GM19463 (cell line): ENCODE measurements at regions not wholly inside any gene's neighbourhood (a gene's known extent, or its start where the extent isn't known, plus 50 kb on each side); places are given as distances from the start of the nearest gene placed in this dataset.
A peak's percentile ranks its signal among the peaks of the same experiment; 100 is the strongest.
"Not testable (repeated sequence)": the region's sequence is repeated elsewhere in the genome, so short reads cannot be mapped to it uniquely, and the experiment has no call there.

Experiments
- ATAC-seq: cut with Tn5 transposase; IDR thresholded peaks from one replicate; pipeline ENCODE4 v1.9.1; 2021; ENCODE audit warnings: mild to moderate bottlenecking, moderate library complexity; ENCODE audit not compliant: unreplicated experiment

- no peak for ATAC-seq
Observed at GRCh38 chr1:89436856-89437255, 73.0 kb downstream of the GBP6 start.

DNA sequence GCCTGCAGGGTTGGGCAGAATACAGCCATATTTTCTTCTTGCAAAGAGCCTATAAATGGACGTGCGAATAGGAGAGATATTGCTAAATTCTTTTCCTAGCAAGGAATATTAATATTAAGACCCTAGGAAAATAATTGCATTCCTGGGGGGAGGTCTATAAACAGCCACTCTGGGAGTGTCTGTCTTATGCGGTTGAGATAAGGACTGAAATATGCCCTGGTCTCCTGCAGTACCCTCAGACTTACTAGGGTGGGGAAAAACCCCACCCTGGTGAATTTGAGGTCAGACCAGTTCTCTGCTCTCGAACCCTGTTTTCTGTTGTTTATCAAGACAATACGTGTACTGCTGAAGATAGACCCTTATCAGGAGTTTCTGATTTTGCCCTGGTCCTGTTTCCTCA lies 74.4 kb downstream of the GBP6 start:
- ATAC-seq = not testable (repeated sequence)

DNA sequence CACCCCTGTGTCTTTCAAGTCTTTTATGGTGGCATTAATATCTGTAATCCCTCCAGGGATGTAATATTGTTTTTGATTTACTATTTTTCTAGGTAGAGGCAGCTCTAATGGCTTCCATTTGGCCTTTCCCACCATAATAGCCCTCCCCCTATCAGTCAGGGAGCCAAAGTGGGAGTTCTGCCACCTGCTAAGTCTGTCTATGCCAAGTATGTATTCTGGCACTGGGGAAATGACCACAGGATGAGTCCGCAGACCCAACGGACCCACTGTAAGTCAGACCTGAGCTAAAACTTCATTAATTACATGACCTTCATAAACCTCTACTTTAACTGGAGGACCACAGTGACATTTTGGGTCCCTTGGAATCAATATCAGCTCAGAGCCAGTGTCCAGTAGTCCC lies 77.1 kb downstream of the GBP6 start:
- no peak for ATAC-seq

- ATAC-seq = no peak
Observed at GRCh38 chr1:89444791-89445190, 79.8 kb upstream of the LRRC8B start.

- ATAC-seq = peak; percentile 61
Observed at GRCh38 chr1:89451011-89451410, 73.6 kb upstream of the LRRC8B start.

GRCh38 chr1:89453123-89453972 lies 71.3 kb upstream of the LRRC8B start:
- no peak for ATAC-seq

- no peak for ATAC-seq
Observed at GRCh38 chr1:89454845-89455521, 69.6 kb upstream of the LRRC8B start.

DNA sequence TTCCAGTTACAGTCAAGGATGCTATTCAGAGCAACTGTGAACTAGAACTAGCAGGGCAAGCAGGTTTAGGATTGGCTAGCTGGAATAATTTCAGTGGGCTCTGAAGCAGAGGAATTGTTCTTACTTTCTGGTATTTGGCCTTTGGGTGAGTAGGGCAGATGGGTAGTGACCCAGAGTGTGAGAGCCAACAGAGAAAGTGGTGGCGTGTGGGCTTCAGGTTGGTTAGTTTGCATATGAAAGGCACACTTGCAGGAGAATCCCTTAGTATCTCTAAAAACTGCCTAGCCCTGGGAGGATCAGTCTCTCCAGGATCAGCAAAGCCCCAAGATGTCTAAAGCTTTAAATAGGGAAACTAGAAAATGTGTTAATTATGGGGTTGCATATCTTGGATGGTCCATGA lies 67.6 kb upstream of the LRRC8B start:
- no peak for ATAC-seq

DNA sequence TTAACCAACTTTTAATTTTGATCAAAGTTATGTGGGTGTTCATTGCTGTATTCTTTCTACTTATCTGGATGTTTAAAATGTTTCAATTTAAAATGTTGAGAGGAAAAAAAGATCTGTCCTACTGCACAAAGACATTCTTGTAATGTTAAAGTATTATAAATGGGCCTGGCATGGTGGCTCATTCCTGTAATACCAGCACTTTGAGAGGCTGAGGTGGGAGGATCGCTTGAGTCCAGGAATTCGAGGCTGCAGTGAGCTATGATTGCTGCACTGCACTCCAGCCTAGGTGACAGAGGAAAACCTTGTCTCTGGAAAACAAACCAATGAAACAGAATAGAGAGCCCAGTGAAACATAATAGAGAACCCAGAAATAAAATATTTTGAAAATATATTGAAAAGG lies 65.5 kb upstream of the LRRC8B start:
- ATAC-seq = no peak

DNA sequence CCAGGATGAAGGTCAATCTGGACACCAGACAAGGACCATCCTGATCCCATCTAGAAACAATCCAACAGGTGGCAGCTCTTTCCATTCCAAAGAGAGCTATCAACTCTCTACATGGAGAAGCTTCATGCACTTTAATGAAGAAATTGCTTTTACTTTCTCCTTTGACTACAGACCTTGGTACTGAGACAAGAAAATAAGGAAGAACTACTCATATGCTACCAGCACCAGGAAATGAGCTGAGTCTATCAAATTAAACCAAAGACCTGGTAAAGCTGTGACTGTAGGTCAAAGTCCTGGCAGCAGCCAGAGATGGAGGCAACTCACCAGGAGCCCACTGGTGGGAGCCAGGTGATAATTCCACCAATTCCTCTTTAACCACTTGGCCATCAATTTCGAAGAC lies 64.3 kb upstream of the LRRC8B start:
- no peak for ATAC-seq

GRCh38 chr1:89462250-89462649 lies 62.4 kb upstream of the LRRC8B start:
- ATAC-seq = no peak

DNA sequence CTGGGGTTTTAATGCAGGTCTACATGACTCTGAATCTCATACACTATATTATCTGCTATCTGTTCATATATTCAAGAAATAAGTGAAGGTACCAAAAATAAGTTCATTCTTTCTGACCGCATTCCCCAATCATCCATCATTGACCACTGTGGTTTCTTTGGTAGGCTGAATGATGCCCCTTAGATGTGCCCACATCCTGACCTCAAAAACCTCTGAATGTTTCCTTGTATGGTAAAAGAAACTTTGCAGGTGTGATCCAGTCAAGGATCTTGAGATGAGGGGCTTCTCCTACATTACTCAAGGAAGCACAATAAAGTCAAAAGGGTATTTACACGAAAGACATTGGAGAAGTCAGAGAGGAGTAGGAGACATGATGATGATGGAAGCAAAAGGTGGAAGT lies 60.6 kb upstream of the LRRC8B start:
- ATAC-seq = no peak

GRCh38 chr1:89465201-89465600 lies 59.4 kb upstream of the LRRC8B start:
- ATAC-seq = peak; percentile 81

- no peak for ATAC-seq
Observed at GRCh38 chr1:89466307-89466930, 58.2 kb upstream of the LRRC8B start.

DNA sequence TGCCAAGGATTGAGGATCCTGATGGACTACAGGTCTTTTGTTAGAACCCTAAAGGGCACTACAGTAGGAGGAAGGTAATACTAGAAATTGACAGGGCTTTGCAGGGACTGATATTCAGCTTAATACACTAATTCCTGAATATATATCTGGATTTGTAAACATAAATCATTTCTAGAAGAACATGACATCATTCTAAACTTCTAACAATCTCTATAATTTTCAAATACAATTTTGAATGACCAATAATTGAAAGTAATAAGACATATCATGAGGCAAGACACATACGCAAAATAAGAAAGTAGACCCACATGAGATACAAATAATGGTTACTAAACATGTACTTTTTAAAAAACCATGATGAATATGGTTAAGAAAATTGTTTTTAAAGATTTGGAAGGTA lies 52.4 kb upstream of the LRRC8B start:
- no peak for ATAC-seq

DNA sequence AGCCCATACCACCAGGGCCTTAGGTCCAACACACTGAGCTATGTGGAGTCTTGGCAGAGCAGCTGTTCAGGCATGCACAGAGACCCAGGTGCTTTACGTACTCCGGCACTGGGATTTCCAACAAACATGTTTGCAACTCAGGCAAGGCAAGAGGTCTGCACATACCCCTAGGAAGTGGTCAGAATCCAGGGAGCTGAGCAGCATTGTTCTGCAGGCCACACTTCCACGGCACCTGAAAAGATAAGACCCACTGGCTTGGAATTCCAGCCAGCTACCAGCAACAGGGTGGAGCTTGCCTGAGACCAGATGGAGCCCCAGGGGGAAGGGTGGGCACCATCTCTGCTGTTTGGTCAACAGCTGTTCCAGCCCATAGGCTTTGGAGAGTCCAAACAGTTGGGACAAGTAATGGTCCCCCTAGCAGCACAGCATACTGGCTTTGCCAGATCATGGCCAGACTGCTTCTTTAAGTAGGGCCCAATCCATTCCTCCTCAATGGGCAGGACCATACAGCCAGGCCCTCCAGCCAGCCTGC lies 51.7 kb upstream of the LRRC8B start:
- ATAC-seq = no peak
